ENCODE measurements at regions not wholly inside any gene's neighbourhood (a gene's known extent, or its start where the extent isn't known, plus 50 kb on each side); places are given as distances from the start of the nearest gene placed in this dataset.

GRCh38 chr19:30651066-30651465 is 278.9 kb downstream of the ZNF536 start (continued):
- TF ChIP-seq ATF3 (IDR thresholded peaks at IDR 0.05; ENCODE audit: insufficient read depth, low read depth, low read length), result no peak
- no peak for TF ChIP-seq SP1 (IDR thresholded peaks at IDR 0.05; ENCODE audit: low read depth, low read length)
